ENCODE measurements at regions not wholly inside any gene's neighbourhood (a gene's known extent, or its start where the extent isn't known, plus 50 kb on each side); places are given as distances from the start of the nearest gene placed in this dataset.

DNA sequence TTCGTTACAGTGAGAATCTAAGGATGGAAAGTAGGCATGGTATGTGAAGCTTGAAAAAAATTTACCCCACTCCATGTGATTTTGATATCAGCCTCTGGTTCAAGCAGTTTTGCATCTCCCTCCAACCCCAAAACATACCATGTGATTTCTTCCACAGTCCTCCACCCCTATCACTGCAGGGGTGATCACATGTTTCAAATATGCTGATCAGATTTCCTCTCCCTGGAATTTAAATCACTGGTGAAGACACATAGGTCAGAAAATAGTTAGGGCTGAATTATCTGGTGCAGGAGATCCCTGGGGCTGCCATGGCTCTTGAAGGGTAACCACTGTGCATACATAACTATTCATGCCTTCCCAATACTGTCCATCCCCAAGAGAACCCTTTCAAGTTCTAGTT lies 119.7 kb upstream of the THRB start:
- TF ChIP-seq, protein P1, sequence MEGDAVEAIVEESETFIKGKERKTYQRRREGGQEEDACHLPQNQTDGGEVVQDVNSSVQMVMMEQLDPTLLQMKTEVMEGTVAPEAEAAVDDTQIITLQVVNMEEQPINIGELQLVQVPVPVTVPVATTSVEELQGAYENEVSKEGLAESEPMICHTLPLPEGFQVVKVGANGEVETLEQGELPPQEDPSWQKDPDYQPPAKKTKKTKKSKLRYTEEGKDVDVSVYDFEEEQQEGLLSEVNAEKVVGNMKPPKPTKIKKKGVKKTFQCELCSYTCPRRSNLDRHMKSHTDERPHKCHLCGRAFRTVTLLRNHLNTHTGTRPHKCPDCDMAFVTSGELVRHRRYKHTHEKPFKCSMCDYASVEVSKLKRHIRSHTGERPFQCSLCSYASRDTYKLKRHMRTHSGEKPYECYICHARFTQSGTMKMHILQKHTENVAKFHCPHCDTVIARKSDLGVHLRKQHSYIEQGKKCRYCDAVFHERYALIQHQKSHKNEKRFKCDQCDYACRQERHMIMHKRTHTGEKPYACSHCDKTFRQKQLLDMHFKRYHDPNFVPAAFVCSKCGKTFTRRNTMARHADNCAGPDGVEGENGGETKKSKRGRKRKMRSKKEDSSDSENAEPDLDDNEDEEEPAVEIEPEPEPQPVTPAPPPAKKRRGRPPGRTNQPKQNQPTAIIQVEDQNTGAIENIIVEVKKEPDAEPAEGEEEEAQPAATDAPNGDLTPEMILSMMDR (IDR thresholded peaks at IDR 0.05), result no peak
- no peak for TF ChIP-seq POLR2A (IDR thresholded peaks at IDR 0.05)

Measured in right lobe of liver (tissue), 4 donors.